ENCODE measurements at regions not wholly inside any gene's neighbourhood (a gene's known extent, or its start where the extent isn't known, plus 50 kb on each side); places are given as distances from the start of the nearest gene placed in this dataset.

DNA sequence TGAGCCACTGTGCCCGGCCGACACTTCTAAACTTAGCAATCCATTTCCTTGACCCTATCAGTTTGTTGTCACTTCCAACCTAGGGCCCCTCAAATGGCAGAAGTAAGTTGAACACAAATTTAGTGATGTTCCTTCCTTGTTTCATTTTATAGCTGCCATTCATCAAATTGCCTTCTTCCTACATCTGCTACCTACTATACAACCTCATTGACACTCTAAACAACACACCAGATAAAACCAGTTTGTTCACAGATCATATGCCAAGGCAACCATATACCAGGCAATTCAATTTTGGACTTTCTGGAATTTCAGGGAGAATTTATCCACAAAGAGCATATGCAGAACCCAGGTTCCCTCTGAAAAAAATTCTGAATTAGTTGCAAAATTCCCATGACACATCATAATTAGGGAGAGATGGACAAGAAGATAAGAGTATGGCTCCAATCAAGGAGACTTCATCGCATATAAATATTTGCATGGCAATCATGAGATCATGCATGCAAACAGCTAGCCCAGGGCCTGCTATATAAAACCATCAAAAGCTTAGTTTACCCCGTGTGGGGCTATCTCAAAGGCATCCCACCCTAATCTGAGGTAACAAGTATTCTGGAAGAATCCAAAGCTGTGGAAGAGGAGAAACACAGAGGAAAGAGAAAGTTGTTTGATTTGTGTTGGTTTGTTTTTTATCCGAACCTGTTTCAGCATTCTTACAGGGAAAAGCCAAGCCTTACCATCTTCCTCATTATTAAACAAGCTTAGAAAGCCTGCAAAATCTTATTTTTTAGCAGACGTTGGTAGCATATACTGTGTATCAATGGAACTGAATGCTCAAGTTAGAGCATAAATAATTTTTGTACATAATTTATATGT is 132.8 kb upstream of the TNFAIP3 start:
- no peak for DNase-seq (ENCODE audit: low read depth)

DNA sequence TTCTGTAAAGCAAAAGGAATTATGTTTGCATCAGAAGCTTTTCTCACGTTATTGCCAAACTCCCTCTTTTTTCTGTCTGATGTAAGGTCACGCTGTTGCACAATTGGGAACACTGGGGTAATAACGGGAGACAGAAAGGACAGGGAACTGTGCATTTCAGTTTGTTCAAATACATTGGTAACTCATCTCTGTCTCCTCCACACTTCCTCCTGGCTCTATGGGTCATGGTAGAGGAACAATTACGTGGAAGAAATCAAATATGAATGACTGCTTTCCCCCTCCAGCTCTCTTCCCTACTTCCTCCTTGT is 132.2 kb upstream of the TNFAIP3 start:
- DNase-seq (ENCODE audit: low read depth): no peak

- DNase-seq (ENCODE audit: low read depth): no peak
Measured at GRCh38 chr6:137736048-137736818, 130.8 kb upstream of the TNFAIP3 start.

GRCh38 chr6:137736911-137737310 is 130.1 kb upstream of the TNFAIP3 start:
- DNase-seq (ENCODE audit: low read depth): no peak

- no peak for DNase-seq (ENCODE audit: low read depth)
Measured at GRCh38 chr6:137737836-137738596, 129.0 kb upstream of the TNFAIP3 start.

DNA sequence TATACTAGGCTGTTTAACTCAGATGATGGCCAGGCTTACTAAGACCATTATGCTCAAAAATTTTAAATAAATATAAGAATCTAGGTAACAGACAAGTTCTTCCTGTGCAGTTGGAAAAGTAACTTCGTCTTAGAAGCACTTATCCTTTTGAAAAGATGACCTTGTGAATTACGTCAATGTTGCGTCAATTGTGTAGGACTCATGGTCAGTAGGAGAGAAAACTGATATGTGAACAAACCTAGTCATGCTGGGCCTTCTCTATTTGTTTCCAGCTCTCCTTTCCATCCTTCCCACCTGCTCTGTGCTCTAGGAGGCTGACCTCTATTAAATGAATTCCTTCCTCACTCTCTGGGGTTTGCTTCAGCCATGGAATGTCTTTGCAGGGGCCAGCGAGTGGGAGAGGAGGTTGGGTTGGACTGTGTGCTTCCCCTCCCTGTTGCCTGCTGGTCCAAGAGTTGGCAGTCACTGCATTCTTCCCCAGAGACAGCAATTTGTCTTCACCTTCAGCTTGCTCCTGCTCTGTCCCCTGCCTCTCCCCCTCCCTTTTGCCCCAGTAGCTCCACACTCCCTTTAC is 128.0 kb upstream of the TNFAIP3 start:
- DNase-seq (ENCODE audit: low read depth): no peak

DNA sequence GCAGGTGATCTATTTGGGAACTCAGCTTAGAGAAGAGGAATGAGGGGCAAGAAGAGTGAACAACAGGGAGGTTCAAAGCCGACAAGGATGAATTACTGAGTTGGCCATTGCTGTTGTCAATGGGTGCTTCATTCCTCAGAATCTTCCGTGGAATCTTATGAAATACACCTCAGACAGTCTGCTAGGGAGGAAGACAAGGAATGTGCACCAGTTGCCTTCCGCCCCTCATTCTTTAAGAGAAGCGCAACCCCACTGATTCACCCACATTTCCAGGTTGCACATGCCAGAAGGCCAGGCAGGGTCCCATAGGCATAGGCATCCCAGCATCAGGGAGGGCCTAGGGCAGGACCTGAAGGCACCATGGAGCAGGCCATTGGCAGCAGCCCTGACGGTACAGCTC is 127.5 kb upstream of the TNFAIP3 start:
- DNase-seq (ENCODE audit: low read depth): no peak

DNA sequence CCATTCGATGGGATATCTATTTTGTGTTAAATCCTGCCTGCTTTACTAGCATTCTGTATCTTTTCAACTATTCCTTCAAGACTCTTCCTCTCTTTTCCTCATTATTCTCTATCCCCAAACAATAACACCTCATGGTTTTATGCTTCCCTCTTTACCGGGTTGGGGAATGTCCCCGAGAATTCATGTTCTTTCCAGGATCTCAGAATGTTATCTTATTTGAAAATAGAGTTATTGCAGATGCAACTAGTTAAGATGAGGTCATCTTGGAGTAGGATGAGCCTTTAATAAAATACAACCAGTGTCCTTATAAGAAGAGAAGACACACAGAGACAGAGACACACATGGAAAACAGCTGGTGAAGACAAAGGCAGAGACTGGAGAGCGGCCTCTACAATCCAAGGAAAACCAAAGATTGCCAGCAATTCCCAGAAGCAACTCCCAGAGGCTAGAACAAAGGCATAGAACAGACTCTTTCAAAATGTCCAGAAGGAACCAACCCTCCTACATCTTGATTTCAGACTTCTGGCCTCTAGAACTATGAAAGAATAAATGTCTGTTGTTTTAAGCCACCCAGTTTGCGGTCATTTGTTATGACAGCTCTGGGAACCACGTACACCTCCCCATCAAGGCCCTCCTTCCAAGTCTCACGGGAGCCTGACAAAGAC is 126.8 kb upstream of the TNFAIP3 start:
- DNase-seq (ENCODE audit: low read depth): no peak

GRCh38 chr6:137740967-137741761 is 125.9 kb upstream of the TNFAIP3 start:
- DNase-seq (ENCODE audit: low read depth): no peak

DNA sequence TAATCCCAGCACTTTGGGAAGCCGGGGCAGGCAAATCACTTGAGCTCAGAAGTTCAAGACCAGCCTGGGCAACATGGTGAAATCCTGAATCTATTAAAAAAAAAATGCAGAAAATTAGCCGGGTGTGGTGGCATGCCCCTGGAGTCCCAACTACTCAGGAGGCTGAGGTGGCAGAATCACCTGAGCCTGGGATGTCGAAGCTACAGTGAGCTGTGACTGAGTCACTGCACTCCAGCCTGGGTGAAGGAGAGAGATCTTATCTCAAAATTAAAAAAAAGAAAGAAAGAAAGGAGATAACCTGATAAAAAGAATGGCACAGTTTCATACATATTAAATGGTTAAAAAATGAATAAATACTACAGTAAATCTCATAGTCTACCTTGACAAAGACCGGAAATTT is 123.6 kb upstream of the TNFAIP3 start:
- DNase-seq (ENCODE audit: low read depth): no peak

GRCh38 chr6:137744877-137745276 is 122.2 kb upstream of the TNFAIP3 start:
- no peak for DNase-seq (ENCODE audit: low read depth)

DNA sequence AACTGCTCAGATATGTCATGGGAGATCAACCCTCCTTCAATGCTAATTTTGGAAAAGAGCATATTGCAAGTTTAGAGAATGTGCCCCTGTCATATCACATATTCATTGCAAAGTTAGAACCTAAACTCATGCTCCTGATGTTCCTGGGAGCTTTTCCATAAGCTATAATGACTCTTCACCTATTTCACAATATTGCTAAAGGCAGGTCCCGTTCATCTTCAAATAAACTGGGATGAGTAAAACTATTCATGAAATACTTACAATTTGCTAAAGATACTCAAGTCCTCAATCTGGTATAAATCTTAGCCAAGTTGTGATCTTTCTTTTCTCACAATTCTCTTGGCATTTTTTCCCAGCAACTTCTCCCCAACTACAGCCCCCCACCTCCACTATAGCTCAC is 121.7 kb upstream of the TNFAIP3 start:
- DNase-seq (ENCODE audit: low read depth): no peak

- no peak for DNase-seq (ENCODE audit: low read depth)
Measured at GRCh38 chr6:137746264-137746663, 120.8 kb upstream of the TNFAIP3 start.

GRCh38 chr6:137749696-137750211 is 117.3 kb upstream of the TNFAIP3 start:
- no peak for DNase-seq (ENCODE audit: low read depth)

DNA sequence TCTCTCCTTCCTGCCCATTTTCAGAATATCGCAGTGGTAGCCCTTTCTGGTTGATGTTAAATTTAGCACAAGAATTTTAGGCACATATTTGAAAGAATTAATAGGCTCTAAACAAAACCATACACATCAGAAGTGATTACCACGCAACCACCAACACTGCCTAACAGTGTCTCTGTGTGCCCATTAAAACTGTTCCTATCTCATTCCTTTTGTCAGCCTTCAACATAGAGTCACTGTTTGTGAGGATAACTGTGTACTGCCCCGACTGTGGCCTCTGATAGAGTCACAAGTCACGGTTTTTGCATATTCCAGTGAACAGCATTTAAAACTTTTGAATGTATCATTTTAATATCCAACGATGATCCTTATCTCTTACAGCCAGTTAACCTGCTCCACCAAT is 116.8 kb upstream of the TNFAIP3 start:
- no peak for DNase-seq (ENCODE audit: low read depth)

- DNase-seq (ENCODE audit: low read depth): no peak
Measured at GRCh38 chr6:137751768-137752560, 115.1 kb upstream of the TNFAIP3 start.

DNA sequence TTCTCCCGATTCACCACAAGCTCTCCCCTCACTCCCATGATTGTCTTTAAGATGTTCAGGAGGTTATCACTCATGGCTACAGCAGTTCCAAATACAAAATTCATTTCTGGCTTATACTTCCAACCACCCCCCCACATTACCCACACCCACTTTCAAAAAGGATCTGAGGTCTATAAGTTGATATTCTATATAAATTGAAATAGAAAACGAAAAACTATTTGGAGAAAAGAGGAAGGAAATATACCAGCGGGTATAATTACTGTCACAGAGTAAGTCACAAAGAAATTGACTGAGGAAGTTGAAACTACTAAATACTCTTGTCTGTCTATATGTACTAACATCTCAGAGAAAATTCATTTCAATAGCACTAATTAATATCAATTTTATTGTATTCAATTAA is 112.7 kb upstream of the TNFAIP3 start:
- no peak for DNase-seq (ENCODE audit: low read depth)

DNA sequence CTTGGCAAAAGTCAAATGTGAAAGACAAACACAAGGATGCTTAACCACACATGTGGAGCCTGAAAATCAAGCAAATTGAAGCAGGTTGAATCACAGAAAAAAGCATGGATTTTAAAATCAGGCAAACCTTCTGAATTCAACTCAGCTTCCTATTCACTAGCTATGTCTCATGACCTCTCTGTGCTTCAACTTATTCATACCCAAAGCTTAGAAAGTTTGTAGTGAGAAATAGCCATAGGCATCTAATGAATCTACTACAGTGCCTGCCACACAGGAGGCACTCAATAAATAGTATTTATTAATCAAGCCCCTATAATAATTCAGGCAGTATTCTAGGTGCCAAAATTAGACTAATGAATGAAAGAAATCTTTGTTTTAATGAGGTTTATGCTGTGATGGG is 112.2 kb upstream of the TNFAIP3 start:
- DNase-seq (ENCODE audit: low read depth): no peak

GRCh38 chr6:137755284-137755683 is 111.8 kb upstream of the TNFAIP3 start:
- DNase-seq (ENCODE audit: low read depth): no peak

DNA sequence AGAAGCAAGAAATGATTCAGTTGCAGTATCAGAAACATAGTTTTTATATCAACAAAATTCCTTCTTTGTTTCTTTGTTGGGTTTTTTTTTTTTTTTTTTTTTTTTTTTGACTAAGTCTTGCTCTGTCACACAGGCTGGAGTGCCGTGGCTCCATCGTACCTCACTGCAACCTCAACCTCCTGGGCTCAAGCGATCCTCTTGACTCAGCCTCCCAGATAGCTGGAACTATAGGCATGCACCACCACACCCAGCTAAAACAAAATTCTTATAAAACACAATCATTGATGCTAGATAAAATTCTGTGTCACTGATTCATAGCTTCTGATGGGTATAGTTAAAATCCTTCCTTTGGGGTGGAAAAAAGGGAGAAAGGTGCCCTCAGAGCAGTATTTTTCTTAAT is 110.3 kb upstream of the TNFAIP3 start:
- DNase-seq (ENCODE audit: low read depth): no peak

All from stimulated activated CD8-positive, alpha-beta memory T cell treated with anti-CD3 and anti-CD28 coated beads, Interleukin-4, amount 100 ng/mL, for 24 hours (primary cell).